Lung (tissue), 11 donors: ENCODE measurements at regions not wholly inside any gene's neighbourhood (a gene's known extent, or its start where the extent isn't known, plus 50 kb on each side); places are given as distances from the start of the nearest gene placed in this dataset.

ENCODE experiments used
- ATAC-seq: fragments of 200-7000 bp; cut with Tn5 transposase; one replicate; pipeline ENCODE4 v1.9.1; 2020; ENCODE audit warnings: moderate number of reproducible peaks; ENCODE audit not compliant: insufficient read depth, low FRiP score
- DNase-seq, 3 donors: peaks; one replicate each; pipeline ENCODE4 v3.0.0-alpha.2; 2013 to 2017
- H3K27ac ChIP-seq, 2 donors: one replicate each; pipeline ENCODE4 v1.5.1; 2013; ENCODE audit warnings: mild to moderate bottlenecking in 2 of 2, moderate library complexity in 2 of 2, control low read depth in 1 of 2, inconsistent platforms in 1 of 2, low read depth in 1 of 2, low read length in 1 of 2
- H3K27me3 ChIP-seq, 3 donors: one replicate each; pipeline ENCODE4 v1.5.1; 2013; ENCODE audit warnings: low read length in 2 of 3; ENCODE audit not compliant: control insufficient read depth in 3 of 3, insufficient read depth in 3 of 3
- H3K36me3 ChIP-seq, 4 donors: one replicate each; pipeline ENCODE4 v1.5.1; 2013; ENCODE audit warnings: low read length in 4 of 4, mild to moderate bottlenecking in 1 of 4, moderate library complexity in 1 of 4; ENCODE audit not compliant: control insufficient read depth in 4 of 4, insufficient read depth in 4 of 4
- H3K4me1 ChIP-seq, 5 donors: one replicate each; pipeline ENCODE4 v1.5.1; 2013; ENCODE audit warnings: low read length in 5 of 5, mild to moderate bottlenecking in 2 of 5, moderate library complexity in 1 of 5; ENCODE audit not compliant: control insufficient read depth in 5 of 5, insufficient read depth in 5 of 5
- H3K4me3 ChIP-seq: one replicate; pipeline ENCODE4 v1.5.1; 2013; ENCODE audit warnings: mild to moderate bottlenecking, control low read depth, moderate library complexity
- H3K9ac ChIP-seq, 2 donors: one replicate each; pipeline ENCODE4 v1.5.1; 2013; ENCODE audit warnings: low read length in 2 of 2, control low read depth in 1 of 2; ENCODE audit not compliant: insufficient read depth in 1 of 2
- H3K9me3 ChIP-seq, 4 donors: one replicate each; pipeline ENCODE4 v1.5.1; 2013; ENCODE audit warnings: low read length in 3 of 4, mild to moderate bottlenecking in 1 of 4, moderate library complexity in 1 of 4; ENCODE audit not compliant: control insufficient read depth in 4 of 4, insufficient read depth in 3 of 4
- CTCF ChIP-seq: IDR thresholded peaks from 2 replicates; pipeline ENCODE4 v1.5.1; 2012; ENCODE audit warnings: mild to moderate bottlenecking; ENCODE audit errors: control extremely low read depth, extremely low read depth
- WGBS, 2 donors: extraction: QIAGEN DNeasy Blood & Tissue Kit; methylation state at CpG; one replicate each; pipeline ENCODE4 v1.1.7; 2013; 5-methylcytosine and 5-hydroxymethylcytosine counted together
- donor health status: control.
- donor health status: control.
- donor health status: Bipolar disorder and iron deficiency.
- donor health status: healthy.
- donor health status: DM: yes; HTN: yes; CAD: no.

GRCh38 chr2:26527726-26528585 lies 50.0 kb upstream of the OTOF start:
- ATAC-seq: no peak
- Histone ChIP-seq H3K9ac (no peak overlapping the region), H3K27me3 (no peaks in the 10 kb centered on the region), H3K4me1 (no peaks in the 10 kb centered on the region), H3K27ac (no peak overlapping the region), H3K36me3 (no peaks in the 10 kb centered on the region), H3K9me3 (peaks cover 0 to 3% (median 0%) of the 10 kb centered on the region in 4 donors), H3K4me3 (no peak overlapping the region)
- 88 to 90% methylated on average over 11 of the region's 11 CpGs for WGBS, 2 donors
- no peak for DNase-seq
- no peak for TF ChIP-seq CTCF
